ENCODE measurements at regions not wholly inside any gene's neighbourhood (a gene's known extent, or its start where the extent isn't known, plus 50 kb on each side); places are given as distances from the start of the nearest gene placed in this dataset.

- ATAC-seq (ENCODE audit: insufficient number of reproducible peaks, low FRiP score, low read depth) (no peak), DNase-seq (ENCODE audit: low spot score) (no peak)
- no peak for TF ChIP-seq CTCF (IDR thresholded peaks at IDR 0.05)
- Histone ChIP-seq H3K9me3 (no peaks in the 10 kb centered on the region), H3K4me1 (ENCODE audit: control insufficient read depth in 1 of 2, low read depth in 2 of 2) (peaks cover 4 to 30% of the 10 kb centered on the region in 2 donors), H3K27me3 (replicated peaks; ENCODE audit: insufficient read depth) (no peaks in the 10 kb centered on the region), H3K4me3 (no peak overlapping the region), H3K27ac (no peak overlapping the region), H3K36me3 (no peaks in the 10 kb centered on the region)
Observed at GRCh38 chr12:115687094-115687493, 590.4 kb downstream of the MED13L start.

- no peak overlapping the region for H3K27ac ChIP-seq
- no peak for TF ChIP-seq CTCF (IDR thresholded peaks at IDR 0.05)
- no peaks in the 10 kb centered on the region for H3K36me3 ChIP-seq
- no peak for ATAC-seq (ENCODE audit: insufficient number of reproducible peaks, low FRiP score, low read depth)
- H3K4me1 ChIP-seq (ENCODE audit: control insufficient read depth in 1 of 2, low read depth in 2 of 2): peaks cover 4 to 22% of the 10 kb centered on the region in 2 donors
- H3K4me3 ChIP-seq: no peak overlapping the region
- no peak for DNase-seq (ENCODE audit: low spot score)
- no peaks in the 10 kb centered on the region for H3K9me3 ChIP-seq
- H3K27me3 ChIP-seq (replicated peaks; ENCODE audit: insufficient read depth): no peaks in the 10 kb centered on the region
Observed at GRCh38 chr12:115683240-115683780, 594.2 kb downstream of the MED13L start.

DNA sequence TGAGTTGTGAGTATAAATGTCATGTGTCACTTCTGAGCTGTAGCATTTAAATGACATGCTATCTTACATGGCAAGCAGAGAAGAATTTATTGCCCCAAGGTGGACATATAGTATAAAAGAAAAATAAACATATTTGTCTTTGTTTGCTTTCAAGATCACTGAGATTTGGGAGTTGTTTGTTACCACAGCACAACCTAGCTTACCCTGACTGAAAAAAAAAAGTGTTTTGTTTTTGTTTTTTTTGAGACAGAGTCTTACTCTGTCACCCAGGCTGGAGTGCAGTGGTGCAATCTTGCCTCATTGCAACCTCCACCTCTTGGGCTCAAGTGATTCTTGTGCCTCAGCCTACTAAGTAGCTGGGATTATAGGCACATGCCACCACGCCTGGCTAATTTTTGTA is 596.5 kb downstream of the MED13L start:
- H3K36me3 ChIP-seq: no peaks in the 10 kb centered on the region
- H3K27me3 ChIP-seq (replicated peaks; ENCODE audit: insufficient read depth): no peaks in the 10 kb centered on the region
- DNase-seq (ENCODE audit: low spot score) (no peak), ATAC-seq (ENCODE audit: insufficient number of reproducible peaks, low FRiP score, low read depth) (no peak)
- peaks cover 0 to 2% of the 10 kb centered on the region in 2 donors for H3K4me1 ChIP-seq (ENCODE audit: control insufficient read depth in 1 of 2, low read depth in 2 of 2)
- no peaks in the 10 kb centered on the region for H3K9me3 ChIP-seq
- H3K27ac ChIP-seq: no peak overlapping the region
- H3K4me3 ChIP-seq: no peak overlapping the region
- no peak for TF ChIP-seq CTCF (IDR thresholded peaks at IDR 0.05)

- DNase-seq (ENCODE audit: low spot score): no peak
- H3K4me1 ChIP-seq (ENCODE audit: control insufficient read depth in 1 of 2, low read depth in 2 of 2): peaks cover 8 to 10% of the 10 kb centered on the region in 2 donors
- ATAC-seq (ENCODE audit: insufficient number of reproducible peaks, low FRiP score, low read depth): no peak
- TF ChIP-seq CTCF (IDR thresholded peaks at IDR 0.05): no peak
- no peak overlapping the region for H3K4me3 ChIP-seq
- no peak overlapping the region for H3K27ac ChIP-seq
- no peaks in the 10 kb centered on the region for H3K27me3 ChIP-seq (replicated peaks; ENCODE audit: insufficient read depth)
- no peaks in the 10 kb centered on the region for H3K36me3 ChIP-seq
- no peaks in the 10 kb centered on the region for H3K9me3 ChIP-seq
Observed at GRCh38 chr12:115672506-115673080, 604.9 kb downstream of the MED13L start.

DNA sequence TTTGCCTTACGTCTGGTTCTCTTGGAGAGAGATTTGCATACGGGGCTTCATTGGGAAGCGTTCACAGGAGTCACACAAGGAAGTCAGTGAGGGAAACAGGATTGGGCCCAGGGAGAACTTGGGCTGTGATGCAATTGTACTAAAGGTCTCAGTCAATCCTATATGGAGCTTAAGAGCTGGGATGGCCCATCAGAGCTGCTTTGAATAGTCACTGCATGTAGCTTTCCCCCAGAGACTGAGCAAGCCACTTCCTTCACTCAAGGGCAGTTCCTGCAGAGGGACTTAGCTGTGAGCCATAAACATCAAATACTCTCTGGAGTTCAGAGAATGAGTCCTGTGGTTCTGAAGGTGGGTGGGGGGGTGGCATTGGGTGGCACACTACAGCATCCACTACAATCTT is 605.4 kb downstream of the MED13L start:
- Histone ChIP-seq H3K27ac (no peak overlapping the region), H3K9me3 (no peaks in the 10 kb centered on the region), H3K4me3 (no peak overlapping the region), H3K27me3 (replicated peaks; ENCODE audit: insufficient read depth) (no peaks in the 10 kb centered on the region), H3K4me1 (ENCODE audit: control insufficient read depth in 1 of 2, low read depth in 2 of 2) (peaks cover 8 to 10% of the 10 kb centered on the region in 2 donors), H3K36me3 (no peaks in the 10 kb centered on the region)
- no peak for TF ChIP-seq CTCF (IDR thresholded peaks at IDR 0.05)
- no peak for ATAC-seq (ENCODE audit: insufficient number of reproducible peaks, low FRiP score, low read depth)
- DNase-seq (ENCODE audit: low spot score): no peak

All from thoracic aorta (tissue), 2 donors.